ENCODE measurements at regions not wholly inside any gene's neighbourhood (a gene's known extent, or its start where the extent isn't known, plus 50 kb on each side); places are given as distances from the start of the nearest gene placed in this dataset.

DNA sequence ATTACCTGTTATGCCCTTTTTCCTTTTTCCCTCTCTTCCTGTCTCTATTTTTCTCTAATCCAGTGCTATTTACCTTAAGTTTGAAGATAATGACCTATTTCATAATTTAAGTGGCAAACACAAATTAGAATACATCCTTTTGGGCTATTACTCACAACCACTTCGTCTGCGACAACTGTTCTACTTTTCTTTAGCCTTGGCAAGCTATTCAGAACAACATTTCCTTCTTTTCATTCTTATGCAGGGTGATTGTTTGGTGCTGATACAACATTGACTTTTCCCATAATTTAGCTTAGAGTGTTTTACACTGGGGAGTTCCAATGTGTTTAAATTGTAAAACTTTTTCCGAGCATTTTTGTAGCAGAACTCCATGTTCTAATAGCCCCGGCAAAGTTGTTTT, 86.6 kb upstream of the S1PR1 start:
- H3K79me2 ChIP-seq (ENCODE audit: control insufficient read depth, insufficient read depth, low read length): no peaks in the 10 kb centered on the region
- H3K27me3 ChIP-seq (ENCODE audit: control insufficient read depth in 2 of 2, insufficient read depth in 2 of 2, low read length in 2 of 2): no peaks in the 10 kb centered on the region
- DNase-seq (ENCODE audit: low read depth, low spot score) (peak; percentile 89), FAIRE-seq (no peak)
- dilution Hi-C loops (cut with MboI; ENCODE audit: extremely low pct_ligation_motif_present, low sequenced_read_pairs) (no loop called here), intact Hi-C loops (cut with micrococcal nuclease) (loop anchor here (1.0 kb wide), 1 partner anchor 11 kb away; no protein-coding TSS in a partner anchor)
- no peak for TF ChIP-seq GATA2 (IDR thresholded peaks at IDR 0.05; ENCODE audit: insufficient read depth, insufficient read length, low read depth, low read length)
- no peak for TF ChIP-seq FOS (IDR thresholded peaks at IDR 0.05; ENCODE audit: borderline replicate concordance, insufficient read depth, low read length)
- TF ChIP-seq POLR2A (IDR thresholded peaks at IDR 0.05; ENCODE audit: low read depth, low read length): no peak
- TF ChIP-seq POLR2AphosphoS5 (IDR thresholded peaks at IDR 0.05; ENCODE audit: insufficient read depth, low read depth, low read length): no peak
- no peak for TF ChIP-seq JUN (IDR thresholded peaks at IDR 0.05; ENCODE audit: borderline replicate concordance, insufficient read depth, insufficient read length, low read depth)
- TF ChIP-seq, protein P1, sequence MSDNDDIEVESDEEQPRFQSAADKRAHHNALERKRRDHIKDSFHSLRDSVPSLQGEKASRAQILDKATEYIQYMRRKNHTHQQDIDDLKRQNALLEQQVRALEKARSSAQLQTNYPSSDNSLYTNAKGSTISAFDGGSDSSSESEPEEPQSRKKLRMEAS (IDR thresholded peaks at IDR 0.05; ENCODE audit: insufficient read depth, insufficient read length): no peak
- no peak for TF ChIP-seq EZH2 (IDR thresholded peaks at IDR 0.05; ENCODE audit: borderline replicate concordance, low read depth, low read length, severe bottlenecking)
- no peak for TF ChIP-seq MYC (IDR thresholded peaks at IDR 0.05; ENCODE audit: low read depth, low read length)
- TF ChIP-seq, protein P2, sequence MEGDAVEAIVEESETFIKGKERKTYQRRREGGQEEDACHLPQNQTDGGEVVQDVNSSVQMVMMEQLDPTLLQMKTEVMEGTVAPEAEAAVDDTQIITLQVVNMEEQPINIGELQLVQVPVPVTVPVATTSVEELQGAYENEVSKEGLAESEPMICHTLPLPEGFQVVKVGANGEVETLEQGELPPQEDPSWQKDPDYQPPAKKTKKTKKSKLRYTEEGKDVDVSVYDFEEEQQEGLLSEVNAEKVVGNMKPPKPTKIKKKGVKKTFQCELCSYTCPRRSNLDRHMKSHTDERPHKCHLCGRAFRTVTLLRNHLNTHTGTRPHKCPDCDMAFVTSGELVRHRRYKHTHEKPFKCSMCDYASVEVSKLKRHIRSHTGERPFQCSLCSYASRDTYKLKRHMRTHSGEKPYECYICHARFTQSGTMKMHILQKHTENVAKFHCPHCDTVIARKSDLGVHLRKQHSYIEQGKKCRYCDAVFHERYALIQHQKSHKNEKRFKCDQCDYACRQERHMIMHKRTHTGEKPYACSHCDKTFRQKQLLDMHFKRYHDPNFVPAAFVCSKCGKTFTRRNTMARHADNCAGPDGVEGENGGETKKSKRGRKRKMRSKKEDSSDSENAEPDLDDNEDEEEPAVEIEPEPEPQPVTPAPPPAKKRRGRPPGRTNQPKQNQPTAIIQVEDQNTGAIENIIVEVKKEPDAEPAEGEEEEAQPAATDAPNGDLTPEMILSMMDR (IDR thresholded peaks at IDR 0.05; ENCODE audit: extremely low read depth in 1 of 2, insufficient read depth in 1 of 2, low read depth in 1 of 2, low read length in 2 of 2): no peak
- H3K27ac ChIP-seq (ENCODE audit: insufficient read depth, low read depth, low read length): peak overlapping the region; percentile 93
- no peaks in the 10 kb centered on the region for H4K20me1 ChIP-seq (replicated peaks; ENCODE audit: control insufficient read depth, extremely low read depth, insufficient read depth, low read length)
- CTCF ChIA-PET: interaction anchor here (1.2 to 3.9 kb wide), 7 partner anchors 13 to 163 kb away, joined by 3 to 26 read pairs (median 4); no protein-coding TSS in a partner anchor
- POLR2A ChIA-PET: interaction anchor here (0.8 kb wide), 1 partner anchor 86 kb away, joined by 3 read pairs; no protein-coding TSS in a partner anchor
- H3K9me1 ChIP-seq (replicated peaks; ENCODE audit: control insufficient read depth, extremely low read depth, insufficient read depth, low read length): no peaks in the 10 kb centered on the region
- no TSS peak for BruUV-seq (replicated peaks)
- peak overlapping the region; percentile 73 for H2AFZ ChIP-seq (ENCODE audit: low read depth, low read length)
- H3K9me3 ChIP-seq (replicated peaks; ENCODE audit: control insufficient read depth, insufficient read depth, low read length): no peaks in the 10 kb centered on the region
- H3K4me3 ChIP-seq (replicated peaks in 1 of 3; ENCODE audit: insufficient read depth in 1 of 3, low read depth in 1 of 3, low read length in 3 of 3): peak overlapping the region in 1 of 3 experiments; percentile 41
- H3K9ac ChIP-seq (replicated peaks; ENCODE audit: extremely low read depth, insufficient read depth, low read length): peak overlapping the region; percentile 76
- H3K4me2 ChIP-seq (ENCODE audit: insufficient read depth, low read length): peak overlapping the region; percentile 94
- H3K36me3 ChIP-seq (ENCODE audit: control insufficient read depth in 2 of 2, extremely low read depth in 1 of 2, insufficient read depth in 2 of 2, low read length in 2 of 2): no peaks in the 10 kb centered on the region
- H3K4me1 ChIP-seq (ENCODE audit: control insufficient read depth, extremely low read depth, insufficient read depth, low read length): peaks cover 30% of the 10 kb centered on the region

All from endothelial cell of umbilical vein (primary cell).